Esophagus squamous epithelium (tissue), 4 donors: ENCODE measurements at regions not wholly inside any gene's neighbourhood (a gene's known extent, or its start where the extent isn't known, plus 50 kb on each side); places are given as distances from the start of the nearest gene placed in this dataset.

Source experiments
- POLR2A ChIP-seq, 4 donors: fragments of 450-650 bp; IDR thresholded peaks; one replicate each; pipeline ENCODE4 v1.6.1; 2017; ENCODE audit warnings: antibody characterized with exemption in 4 of 4, mild to moderate bottlenecking in 4 of 4, moderate library complexity in 3 of 4
- TF ChIP-seq, protein P1 (sequence below), 6 experiments: fragments of 450-650 bp in 4 of 6; fragments of 200-600 bp in 2 of 6; sonication (generic) in 2 of 6; IDR thresholded peaks; one replicate each; pipeline ENCODE4 v1.5.1; 2016 to 2019; ENCODE audit warnings: antibody characterized with exemption in 6 of 6, mild to moderate bottlenecking in 4 of 6, moderate library complexity in 4 of 6

- TF ChIP-seq POLR2A (IDR thresholded peaks at IDR 0.05): no peak
- TF ChIP-seq, protein P1, sequence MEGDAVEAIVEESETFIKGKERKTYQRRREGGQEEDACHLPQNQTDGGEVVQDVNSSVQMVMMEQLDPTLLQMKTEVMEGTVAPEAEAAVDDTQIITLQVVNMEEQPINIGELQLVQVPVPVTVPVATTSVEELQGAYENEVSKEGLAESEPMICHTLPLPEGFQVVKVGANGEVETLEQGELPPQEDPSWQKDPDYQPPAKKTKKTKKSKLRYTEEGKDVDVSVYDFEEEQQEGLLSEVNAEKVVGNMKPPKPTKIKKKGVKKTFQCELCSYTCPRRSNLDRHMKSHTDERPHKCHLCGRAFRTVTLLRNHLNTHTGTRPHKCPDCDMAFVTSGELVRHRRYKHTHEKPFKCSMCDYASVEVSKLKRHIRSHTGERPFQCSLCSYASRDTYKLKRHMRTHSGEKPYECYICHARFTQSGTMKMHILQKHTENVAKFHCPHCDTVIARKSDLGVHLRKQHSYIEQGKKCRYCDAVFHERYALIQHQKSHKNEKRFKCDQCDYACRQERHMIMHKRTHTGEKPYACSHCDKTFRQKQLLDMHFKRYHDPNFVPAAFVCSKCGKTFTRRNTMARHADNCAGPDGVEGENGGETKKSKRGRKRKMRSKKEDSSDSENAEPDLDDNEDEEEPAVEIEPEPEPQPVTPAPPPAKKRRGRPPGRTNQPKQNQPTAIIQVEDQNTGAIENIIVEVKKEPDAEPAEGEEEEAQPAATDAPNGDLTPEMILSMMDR (IDR thresholded peaks at IDR 0.05): no peak
Observed at GRCh38 chr1:239049571-239049970, 336.8 kb upstream of the CHRM3 start.
